GM10266 (cell line): ENCODE measurements at regions not wholly inside any gene's neighbourhood (a gene's known extent, or its start where the extent isn't known, plus 50 kb on each side); places are given as distances from the start of the nearest gene placed in this dataset.

ENCODE experiments used
- DNase-seq: peaks from one replicate; pipeline ENCODE4 v3.0.0; 2012; ENCODE audit errors: extremely low spot score
- TF ChIP-seq, protein P1 (sequence below): IDR thresholded peaks from 2 replicates; pipeline ENCODE4 v1.5.1; 2012; ENCODE audit warnings: mild to moderate bottlenecking, low read depth; ENCODE audit not compliant: control insufficient read depth, insufficient read depth; ENCODE audit errors: missing control alignments

GRCh38 chr5:126030698-126031097 is 392.5 kb upstream of the GRAMD2B start:
- TF ChIP-seq, protein P1, sequence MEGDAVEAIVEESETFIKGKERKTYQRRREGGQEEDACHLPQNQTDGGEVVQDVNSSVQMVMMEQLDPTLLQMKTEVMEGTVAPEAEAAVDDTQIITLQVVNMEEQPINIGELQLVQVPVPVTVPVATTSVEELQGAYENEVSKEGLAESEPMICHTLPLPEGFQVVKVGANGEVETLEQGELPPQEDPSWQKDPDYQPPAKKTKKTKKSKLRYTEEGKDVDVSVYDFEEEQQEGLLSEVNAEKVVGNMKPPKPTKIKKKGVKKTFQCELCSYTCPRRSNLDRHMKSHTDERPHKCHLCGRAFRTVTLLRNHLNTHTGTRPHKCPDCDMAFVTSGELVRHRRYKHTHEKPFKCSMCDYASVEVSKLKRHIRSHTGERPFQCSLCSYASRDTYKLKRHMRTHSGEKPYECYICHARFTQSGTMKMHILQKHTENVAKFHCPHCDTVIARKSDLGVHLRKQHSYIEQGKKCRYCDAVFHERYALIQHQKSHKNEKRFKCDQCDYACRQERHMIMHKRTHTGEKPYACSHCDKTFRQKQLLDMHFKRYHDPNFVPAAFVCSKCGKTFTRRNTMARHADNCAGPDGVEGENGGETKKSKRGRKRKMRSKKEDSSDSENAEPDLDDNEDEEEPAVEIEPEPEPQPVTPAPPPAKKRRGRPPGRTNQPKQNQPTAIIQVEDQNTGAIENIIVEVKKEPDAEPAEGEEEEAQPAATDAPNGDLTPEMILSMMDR, result no peak
- DNase-seq, result no peak

GRCh38 chr5:126031989-126032716 is 391.1 kb upstream of the GRAMD2B start:
- DNase-seq, result no peak
- TF ChIP-seq, protein P1, result no peak

GRCh38 chr5:126043688-126044087 is 379.5 kb upstream of the GRAMD2B start:
- TF ChIP-seq, protein P1, result no peak
- no peak for DNase-seq

DNA sequence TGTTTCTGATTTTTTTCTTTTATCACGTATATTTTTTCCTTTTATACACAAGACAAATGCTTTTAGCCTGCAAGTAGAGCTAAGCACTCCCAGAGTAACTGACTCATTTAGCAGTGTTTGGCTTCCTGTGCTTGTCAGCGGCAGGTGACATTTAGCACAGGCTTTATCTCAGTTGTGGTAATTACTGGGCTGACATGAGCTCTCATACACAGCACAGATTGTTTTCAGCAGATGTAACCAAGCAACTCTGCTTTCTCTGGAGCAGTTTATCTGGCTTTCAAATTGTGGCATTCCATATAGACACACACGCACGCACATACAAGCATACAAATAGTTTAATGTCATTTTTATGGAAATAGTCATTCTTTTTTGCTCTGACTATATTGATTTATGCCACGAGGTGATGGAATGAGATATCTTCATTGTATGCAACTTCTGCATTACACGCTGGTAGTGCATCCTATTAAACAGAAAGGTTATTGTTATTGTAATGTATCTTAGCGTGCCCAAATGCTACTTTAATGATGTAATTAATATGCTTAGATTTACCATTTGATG is 379.0 kb upstream of the GRAMD2B start:
- TF ChIP-seq, protein P1, result no peak

DNA sequence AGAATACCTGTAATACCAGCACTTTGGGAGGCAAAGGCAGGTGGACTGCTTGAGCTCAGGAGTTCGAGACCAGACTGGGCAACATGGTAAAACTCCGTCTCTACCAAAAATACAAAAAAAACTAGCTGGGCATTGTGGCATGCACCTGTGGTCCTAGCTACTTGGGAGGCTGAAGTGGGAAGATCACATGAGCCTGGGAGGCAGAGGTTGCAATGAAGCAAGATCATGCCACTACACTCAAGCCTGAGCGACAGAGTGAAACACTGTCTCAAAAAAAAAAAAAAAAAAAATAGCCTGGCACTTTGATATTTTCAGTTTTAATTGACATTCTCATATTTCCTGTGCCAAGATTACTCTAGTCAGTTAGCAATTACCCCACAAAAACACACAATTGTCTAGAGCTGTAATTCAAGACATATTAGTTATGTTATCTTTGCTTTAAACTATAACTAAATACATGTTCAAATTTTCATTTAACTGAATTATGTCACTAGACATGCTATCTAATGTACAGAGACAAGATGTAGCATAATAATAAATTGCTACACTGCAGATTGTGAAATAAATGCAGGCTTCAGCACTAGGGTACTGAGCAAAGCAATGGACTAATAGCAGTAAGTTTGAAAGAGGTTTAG is 378.2 kb upstream of the GRAMD2B start:
- no peak for DNase-seq
- TF ChIP-seq, protein P1, result no peak

More for the DNA sequence above, 379.0 kb upstream of the GRAMD2B start:
- DNase-seq, result no peak

DNA sequence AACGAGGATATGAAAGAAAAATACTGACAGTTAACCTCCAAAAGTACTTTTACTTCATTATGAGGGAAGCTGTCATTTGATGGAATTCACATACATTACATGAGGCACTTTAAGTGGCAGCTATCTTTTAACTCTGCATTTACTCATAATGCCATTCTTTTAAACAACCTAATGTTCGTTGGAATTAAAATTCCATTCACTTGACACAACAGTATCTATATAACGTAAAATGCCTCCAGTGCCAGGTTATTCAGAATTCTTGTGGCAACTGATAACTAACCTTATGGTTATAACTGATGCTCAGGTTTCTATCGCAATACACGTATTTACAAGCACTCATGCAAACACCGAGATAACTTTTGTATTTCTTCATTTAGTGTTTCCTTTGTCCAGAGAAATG is 376.9 kb upstream of the GRAMD2B start:
- TF ChIP-seq, protein P1, result no peak
- DNase-seq, result no peak
